ENCODE measurements at regions not wholly inside any gene's neighbourhood (a gene's known extent, or its start where the extent isn't known, plus 50 kb on each side); places are given as distances from the start of the nearest gene placed in this dataset.

DNA sequence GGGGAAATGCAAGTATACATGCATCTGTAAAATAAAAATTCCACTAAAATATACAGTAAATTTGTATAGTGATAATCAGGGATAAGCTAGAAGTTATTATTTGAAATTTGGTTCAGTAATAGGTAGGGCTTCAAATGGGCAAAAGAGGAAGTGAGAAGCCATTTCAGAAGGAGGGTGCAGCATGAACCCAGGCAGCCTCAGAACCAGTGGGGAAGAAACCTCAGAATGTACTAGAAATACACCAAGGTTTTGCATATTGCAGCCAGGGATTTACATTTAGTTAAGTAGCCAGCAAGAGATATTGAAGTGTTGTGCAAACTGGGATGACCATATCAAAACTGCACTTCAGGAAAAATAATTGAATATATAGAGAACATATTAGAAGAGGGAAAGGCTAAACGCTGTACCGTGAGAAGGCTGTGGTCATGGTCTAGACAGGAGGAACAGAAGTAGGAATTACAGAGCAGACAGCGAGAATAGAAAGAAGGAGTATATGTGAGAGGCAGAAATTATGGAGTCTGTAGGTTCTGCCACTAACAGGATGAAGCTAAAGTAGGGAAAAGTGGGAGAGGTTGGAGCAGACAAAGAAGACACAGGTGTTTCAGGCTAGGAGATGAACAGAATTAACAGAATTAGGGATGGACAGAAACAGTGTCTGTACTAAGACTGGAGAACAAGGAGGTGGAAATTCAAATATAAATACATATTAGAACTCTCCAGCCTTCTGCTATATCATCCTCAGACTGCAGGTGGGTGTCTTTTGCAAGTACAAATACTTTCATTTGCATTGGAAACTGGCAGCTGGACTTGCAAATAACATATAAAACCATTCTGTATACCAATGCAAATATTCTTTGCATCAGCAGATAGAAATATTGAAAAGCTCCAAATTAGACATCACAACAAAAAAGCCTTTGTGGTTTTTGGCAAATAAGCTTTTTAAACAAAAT is 335.6 kb downstream of the ZNF608 start:
- TF ChIP-seq EZH2phosphoT487 (IDR thresholded peaks at IDR 0.05; ENCODE audit: insufficient read depth, low read depth) (no peak), EZH2 (IDR thresholded peaks at IDR 0.05; ENCODE audit: insufficient read depth, poor library complexity, severe bottlenecking) (no peak)
